ENCODE measurements at regions not wholly inside any gene's neighbourhood (a gene's known extent, or its start where the extent isn't known, plus 50 kb on each side); places are given as distances from the start of the nearest gene placed in this dataset.

DNA sequence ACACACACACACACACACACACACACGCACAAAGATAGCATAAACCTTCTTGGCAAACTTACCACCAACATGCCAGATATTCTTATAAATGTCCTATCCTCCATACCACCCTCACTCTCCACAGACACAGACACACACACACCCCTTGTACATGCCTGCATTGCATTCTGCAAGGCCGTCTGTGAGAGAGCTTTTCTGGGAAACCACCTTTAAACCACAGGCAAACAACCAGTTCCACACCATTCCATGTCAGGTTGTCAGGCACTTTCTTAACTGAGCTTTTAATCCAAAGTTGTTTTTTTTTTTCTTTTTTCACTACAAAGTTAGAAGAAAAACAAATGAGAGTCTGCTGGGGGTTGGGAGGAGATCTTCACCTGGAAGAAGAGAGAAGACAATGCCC is 221.1 kb downstream of the C1D start:
- Histone ChIP-seq H3K9me2 (replicated peaks; ENCODE audit: low read depth, low read length) (no peaks in the 10 kb centered on the region), H3K4me1 (ENCODE audit: insufficient read depth, low read length, poor library complexity, severe bottlenecking) (no peaks in the 10 kb centered on the region), H3F3A (ENCODE audit: low read depth) (no peaks in the 10 kb centered on the region), H3K36me3 (ENCODE audit: insufficient read depth, low read length) (no peaks in the 10 kb centered on the region), H3K4me2 (ENCODE audit: low read depth, low read length, poor library complexity, severe bottlenecking) (no peak overlapping the region), H4K20me1 (ENCODE audit: insufficient read depth, low read length, poor library complexity, severe bottlenecking) (no peaks in the 10 kb centered on the region), H3K9me3 (ENCODE audit: insufficient read depth, low read depth, low read length) (no peaks in the 10 kb centered on the region), H3K79me2 (ENCODE audit: insufficient read depth, low read length) (no peaks in the 10 kb centered on the region), H3K9ac (ENCODE audit: low read depth, low read length, poor library complexity, severe bottlenecking) (no peak overlapping the region), H3K4me3 (ENCODE audit: low read length, poor library complexity, severe bottlenecking) (no peak overlapping the region), H2AFZ (ENCODE audit: low read length) (no peak overlapping the region), H3K27me3 (ENCODE audit: insufficient read depth, low read length, poor library complexity, severe bottlenecking) (no peaks in the 10 kb centered on the region)
- no peak for TF ChIP-seq EZH2phosphoT487 (IDR thresholded peaks at IDR 0.05; ENCODE audit: borderline replicate concordance)
- TF ChIP-seq, protein P1, sequence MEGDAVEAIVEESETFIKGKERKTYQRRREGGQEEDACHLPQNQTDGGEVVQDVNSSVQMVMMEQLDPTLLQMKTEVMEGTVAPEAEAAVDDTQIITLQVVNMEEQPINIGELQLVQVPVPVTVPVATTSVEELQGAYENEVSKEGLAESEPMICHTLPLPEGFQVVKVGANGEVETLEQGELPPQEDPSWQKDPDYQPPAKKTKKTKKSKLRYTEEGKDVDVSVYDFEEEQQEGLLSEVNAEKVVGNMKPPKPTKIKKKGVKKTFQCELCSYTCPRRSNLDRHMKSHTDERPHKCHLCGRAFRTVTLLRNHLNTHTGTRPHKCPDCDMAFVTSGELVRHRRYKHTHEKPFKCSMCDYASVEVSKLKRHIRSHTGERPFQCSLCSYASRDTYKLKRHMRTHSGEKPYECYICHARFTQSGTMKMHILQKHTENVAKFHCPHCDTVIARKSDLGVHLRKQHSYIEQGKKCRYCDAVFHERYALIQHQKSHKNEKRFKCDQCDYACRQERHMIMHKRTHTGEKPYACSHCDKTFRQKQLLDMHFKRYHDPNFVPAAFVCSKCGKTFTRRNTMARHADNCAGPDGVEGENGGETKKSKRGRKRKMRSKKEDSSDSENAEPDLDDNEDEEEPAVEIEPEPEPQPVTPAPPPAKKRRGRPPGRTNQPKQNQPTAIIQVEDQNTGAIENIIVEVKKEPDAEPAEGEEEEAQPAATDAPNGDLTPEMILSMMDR (conservative IDR thresholded peaks at IDR 0.05; ENCODE audit: low read length) = no peak

DNA sequence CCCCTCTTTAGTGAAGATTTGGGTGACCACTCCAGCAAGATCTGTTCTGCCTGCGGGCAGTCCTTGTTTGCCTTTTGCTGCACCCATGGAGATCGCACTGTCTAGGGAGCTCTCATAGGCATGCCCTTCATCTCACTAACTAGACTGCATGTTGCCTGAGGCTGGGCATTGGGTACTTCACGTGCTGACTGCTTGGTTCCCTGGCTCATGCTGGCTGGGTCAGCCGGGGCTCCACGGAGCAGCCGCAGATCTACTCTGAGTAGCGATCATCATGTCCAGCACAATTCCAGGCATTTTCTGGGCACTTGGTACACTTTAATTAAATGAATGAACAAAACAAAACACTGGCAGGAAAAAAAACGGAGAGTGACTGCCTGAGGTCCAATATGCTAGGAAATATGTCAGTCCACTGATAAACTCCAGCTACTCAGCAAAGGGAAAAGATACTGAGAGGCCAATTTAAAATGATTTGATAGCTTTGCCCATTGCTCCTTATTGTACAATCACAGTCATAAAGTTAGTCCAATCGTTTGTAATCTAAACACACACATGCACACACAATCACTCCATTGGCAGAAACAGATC is 220.3 kb downstream of the C1D start:
- Histone ChIP-seq H3K9ac (ENCODE audit: low read depth, low read length, poor library complexity, severe bottlenecking) (no peak overlapping the region), H3K4me2 (ENCODE audit: low read depth, low read length, poor library complexity, severe bottlenecking) (no peak overlapping the region), H3K36me3 (ENCODE audit: insufficient read depth, low read length) (no peaks in the 10 kb centered on the region), H3K79me2 (ENCODE audit: insufficient read depth, low read length) (no peaks in the 10 kb centered on the region), H4K20me1 (ENCODE audit: insufficient read depth, low read length, poor library complexity, severe bottlenecking) (no peaks in the 10 kb centered on the region), H2AFZ (ENCODE audit: low read length) (no peak overlapping the region), H3K9me3 (ENCODE audit: insufficient read depth, low read depth, low read length) (no peaks in the 10 kb centered on the region), H3K27me3 (ENCODE audit: insufficient read depth, low read length, poor library complexity, severe bottlenecking) (no peaks in the 10 kb centered on the region), H3K4me1 (ENCODE audit: insufficient read depth, low read length, poor library complexity, severe bottlenecking) (no peaks in the 10 kb centered on the region), H3K4me3 (ENCODE audit: low read length, poor library complexity, severe bottlenecking) (no peak overlapping the region), H3K9me2 (replicated peaks; ENCODE audit: low read depth, low read length) (no peaks in the 10 kb centered on the region), H3F3A (ENCODE audit: low read depth) (no peaks in the 10 kb centered on the region)
- TF ChIP-seq, protein P1 (conservative IDR thresholded peaks at IDR 0.05; ENCODE audit: low read length) = no peak
- no peak for TF ChIP-seq EZH2phosphoT487 (IDR thresholded peaks at IDR 0.05; ENCODE audit: borderline replicate concordance)

DNA sequence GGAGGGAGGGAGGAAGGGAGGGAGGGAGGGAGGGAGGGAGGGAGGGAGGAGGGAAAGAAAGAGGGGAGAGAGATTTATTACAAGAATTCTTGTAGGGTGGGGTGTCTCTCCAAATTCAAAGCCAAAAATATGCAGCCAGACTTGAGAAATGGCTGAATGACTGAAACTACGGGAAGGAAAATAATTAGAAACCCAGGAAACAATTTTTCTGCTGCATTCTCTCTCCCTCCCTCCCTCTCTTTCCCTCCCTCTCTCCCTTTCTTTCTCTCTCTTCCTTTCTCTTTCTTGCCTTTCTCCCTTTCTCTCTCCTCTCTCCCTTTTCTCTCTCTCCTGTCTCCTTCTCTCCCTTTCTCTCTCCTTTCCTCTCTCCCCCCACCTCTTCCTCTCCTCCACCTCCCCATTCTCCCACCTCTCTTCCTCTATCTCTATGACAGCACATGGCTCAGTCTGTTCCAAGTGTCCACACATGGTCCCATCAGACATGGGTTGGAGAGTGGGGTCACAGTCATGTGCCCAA is 218.7 kb downstream of the C1D start:
- no peaks in the 10 kb centered on the region for H3K9me2 ChIP-seq (replicated peaks; ENCODE audit: low read depth, low read length)
- no peaks in the 10 kb centered on the region for H3K36me3 ChIP-seq (ENCODE audit: insufficient read depth, low read length)
- H3K4me2 ChIP-seq (ENCODE audit: low read depth, low read length, poor library complexity, severe bottlenecking) = no peak overlapping the region
- no peak overlapping the region for H2AFZ ChIP-seq (ENCODE audit: low read length)
- H3K9ac ChIP-seq (ENCODE audit: low read depth, low read length, poor library complexity, severe bottlenecking) = no peak overlapping the region
- H3K4me1 ChIP-seq (ENCODE audit: insufficient read depth, low read length, poor library complexity, severe bottlenecking) = no peaks in the 10 kb centered on the region
- no peaks in the 10 kb centered on the region for H4K20me1 ChIP-seq (ENCODE audit: insufficient read depth, low read length, poor library complexity, severe bottlenecking)
- no peaks in the 10 kb centered on the region for H3K9me3 ChIP-seq (ENCODE audit: insufficient read depth, low read depth, low read length)
- no peaks in the 10 kb centered on the region for H3K27me3 ChIP-seq (ENCODE audit: insufficient read depth, low read length, poor library complexity, severe bottlenecking)
- no peak overlapping the region for H3K4me3 ChIP-seq (ENCODE audit: low read length, poor library complexity, severe bottlenecking)
- H3K79me2 ChIP-seq (ENCODE audit: insufficient read depth, low read length) = no peaks in the 10 kb centered on the region
- no peaks in the 10 kb centered on the region for H3F3A ChIP-seq (ENCODE audit: low read depth)
- TF ChIP-seq, protein P1 (conservative IDR thresholded peaks at IDR 0.05; ENCODE audit: low read length) = no peak
- TF ChIP-seq EZH2phosphoT487 (IDR thresholded peaks at IDR 0.05; ENCODE audit: borderline replicate concordance) = no peak
